SK-N-SH (cell line): ENCODE measurements at regions not wholly inside any gene's neighbourhood (a gene's known extent, or its start where the extent isn't known, plus 50 kb on each side); places are given as distances from the start of the nearest gene placed in this dataset.

ENCODE experiments used
- CTCF ChIA-PET: fragments of 300-600, 350-600 bp; formaldehyde crosslinking; extraction: SDS; loops from one replicate; lab custom pipeline; 2021; lab: Yijun Ruan, JAX
- POLR2A ChIA-PET: fragments of 350-600 bp; sonication (Branson Sonifier 250); formaldehyde crosslinking; extraction: SDS; loops from one replicate; lab custom pipeline; 2020; ENCODE audit warnings: antibody characterized with exemption, inconsistent platforms; lab: Yijun Ruan, JAX
- DNase-seq: peaks from one replicate; pipeline ENCODE4 v3.0.0; 2012
- H2AFZ ChIP-seq: fragments of 200-600 bp; sonication (generic); 2 replicates; pipeline ENCODE4 v1.8.1; 2016; ENCODE audit warnings: antibody characterized with exemption, mild to moderate bottlenecking, low read depth
- H3F3A ChIP-seq: fragments of 200-600 bp; sonication (generic); replicated peaks from 2 replicates; pipeline ENCODE3; 2016; ENCODE audit warnings: antibody characterized with exemption, mild to moderate bottlenecking; ENCODE audit not compliant: insufficient read depth
- H3K27ac ChIP-seq, 2 experiments: fragments of 200-500 bp in 1 of 2; fragments of 200-600 bp in 1 of 2; sonication (Bioruptor generic) in 1 of 2; sonication (generic), shearing (Covaris generic) in 1 of 2; 2 replicates each; pipeline versions ENCODE4 v1.5.1 to v1.6.1; 2014 to 2016; ENCODE audit warnings: low read depth in 2 of 2, inconsistent platforms in 1 of 2, low read length in 1 of 2, mild to moderate bottlenecking in 1 of 2, mixed read lengths in 1 of 2
- H3K27me3 ChIP-seq: fragments of 200-600 bp; sonication (generic), shearing (Covaris generic); 2 replicates; pipeline ENCODE4 v1.6.1; 2016; ENCODE audit warnings: mixed run types; ENCODE audit not compliant: insufficient read depth
- H3K36me3 ChIP-seq, 2 experiments: fragments of 200-500 bp in 1 of 2; fragments of 200-600 bp in 1 of 2; sonication (Bioruptor generic) in 1 of 2; sonication (generic) in 1 of 2; replicated peaks in 1 of 2; 2 replicates each; pipeline versions ENCODE3 to v1.5.1; 2014 to 2016; ENCODE audit warnings: low read length in 1 of 2, mild to moderate bottlenecking in 1 of 2; ENCODE audit not compliant: insufficient read depth in 2 of 2, control insufficient read depth in 1 of 2
- H3K4me1 ChIP-seq, 2 experiments: fragments of 200-500 bp in 1 of 2; fragments of 200-600 bp in 1 of 2; sonication (Bioruptor generic) in 1 of 2; sonication (generic), shearing (Covaris generic) in 1 of 2; 2 replicates each; pipeline versions ENCODE4 v1.5.1 to v1.6.1; 2014 to 2016; ENCODE audit warnings: low read depth in 1 of 2, low read length in 1 of 2, mixed run types in 1 of 2; ENCODE audit not compliant: insufficient read depth in 2 of 2, control insufficient read depth in 1 of 2
- H3K4me2 ChIP-seq: fragments of 200-600 bp; sonication (generic), shearing (Covaris generic); 2 replicates; pipeline ENCODE4 v1.6.1; 2017; ENCODE audit warnings: mixed run types
- H3K4me3 ChIP-seq, 2 experiments: fragments of 200-500 bp in 1 of 2; fragments of 200-600 bp in 1 of 2; sonication (Bioruptor generic) in 1 of 2; sonication (generic), shearing (Covaris generic) in 1 of 2; 2 replicates each; pipeline versions ENCODE4 v1.5.1 to v1.8.1; 2014 to 2016; ENCODE audit warnings: low read depth in 2 of 2, inconsistent platforms in 1 of 2, low read length in 1 of 2, mild to moderate bottlenecking in 1 of 2, mixed read lengths in 1 of 2, moderate library complexity in 1 of 2
- H3K79me2 ChIP-seq: fragments of 200-600 bp; sonication (generic); 2 replicates; pipeline ENCODE4 v1.8.1; 2017; ENCODE audit warnings: mild to moderate bottlenecking; ENCODE audit not compliant: insufficient read depth
- H3K9ac ChIP-seq: fragments of 200-600 bp; sonication (generic); 2 replicates; pipeline ENCODE4 v1.6.1; 2017; ENCODE audit warnings: mixed run types
- H3K9me2 ChIP-seq: fragments of 200-600 bp; sonication (generic); 2 replicates; pipeline ENCODE4 v1.6.1; 2017; ENCODE audit warnings: mixed run types
- H3K9me3 ChIP-seq: fragments of 200-600 bp; sonication (generic); 2 replicates; pipeline ENCODE4 v1.6.1; 2017; ENCODE audit warnings: mixed run types, mild to moderate bottlenecking, moderate library complexity
- H4K20me1 ChIP-seq: fragments of 200-600 bp; sonication (generic); 2 replicates; pipeline ENCODE4 v1.6.1; 2017; ENCODE audit warnings: mild to moderate bottlenecking, mixed run types; ENCODE audit not compliant: insufficient read depth
- CHD2 ChIP-seq: fragments of 150-350 bp; IDR thresholded peaks from 2 replicates; pipeline ENCODE4 v1.6.1; 2018; ENCODE audit warnings: low read length; ENCODE audit not compliant: partially characterized antibody
- ELF1 ChIP-seq: IDR thresholded peaks from 2 replicates; pipeline ENCODE4 v1.4.0; 2012
- FOXM1 ChIP-seq: IDR thresholded peaks from 2 replicates; pipeline ENCODE4 v1.4.0; 2012; ENCODE audit warnings: low read depth, mild to moderate bottlenecking
- GABPA ChIP-seq: IDR thresholded peaks from 2 replicates; pipeline ENCODE4 v1.4.0; 2012; ENCODE audit warnings: low read depth, mild to moderate bottlenecking
- GATA2 ChIP-seq: sonication (generic); formaldehyde crosslinking; IDR thresholded peaks from 2 replicates; pipeline ENCODE4 v1.5.0; 2020; ENCODE audit warnings: mild to moderate bottlenecking, missing genetic modification reagents
- JUND ChIP-seq: IDR thresholded peaks from 2 replicates; pipeline ENCODE4 v1.4.0; 2012
- MEF2A ChIP-seq: IDR thresholded peaks from 2 replicates; pipeline ENCODE4 v1.4.0; 2012; ENCODE audit warnings: low read depth, borderline replicate concordance
- MXI1 ChIP-seq: IDR thresholded peaks from 2 replicates; pipeline ENCODE4 v1.6.1; 2012; ENCODE audit warnings: mild to moderate bottlenecking, low read depth, low read length, improper control_type of control experiment
- RAD21 ChIP-seq: IDR thresholded peaks from 2 replicates; pipeline ENCODE4 v1.6.1; 2012; ENCODE audit warnings: mild to moderate bottlenecking, low read length
- RCOR1 ChIP-seq: fragments of 150-350 bp; IDR thresholded peaks from 2 replicates; pipeline ENCODE4 v1.6.1; 2017; ENCODE audit warnings: antibody characterized with exemption, low read length
- RFX5 ChIP-seq: IDR thresholded peaks from 2 replicates; pipeline ENCODE4 v1.6.1; 2012; ENCODE audit warnings: mild to moderate bottlenecking, improper control_type of control experiment, low read length
- RXRA ChIP-seq: IDR thresholded peaks from 2 replicates; pipeline ENCODE4 v1.4.0; 2012; ENCODE audit warnings: low read depth, mild to moderate bottlenecking, borderline replicate concordance
- SIN3A ChIP-seq: IDR thresholded peaks from 2 replicates; pipeline ENCODE4 v1.6.1; 2012; ENCODE audit warnings: low read depth, mild to moderate bottlenecking, low read length, moderate library complexity, borderline replicate concordance
- TAF1 ChIP-seq: IDR thresholded peaks from 2 replicates; pipeline ENCODE4 v1.6.1; 2012; ENCODE audit warnings: low read depth, mild to moderate bottlenecking, low read length, moderate library complexity, borderline replicate concordance
- TCF12 ChIP-seq: IDR thresholded peaks from 2 replicates; pipeline ENCODE4 v1.4.0; 2012
- TEAD4 ChIP-seq: IDR thresholded peaks from 2 replicates; pipeline ENCODE4 v1.4.0; 2012; ENCODE audit warnings: mild to moderate bottlenecking, borderline replicate concordance; ENCODE audit not compliant: insufficient read depth
- WGBS: methylation state at CpG from one replicate; pipeline ENCODE4 v1.1.6; 2017; ENCODE audit warnings: low lambda C conversion rate; 5-methylcytosine and 5-hydroxymethylcytosine counted together
- TF ChIP-seq, protein P1 (sequence below): IDR thresholded peaks from 2 replicates; pipeline ENCODE4 v1.4.0; 2012; ENCODE audit warnings: low read depth, borderline replicate concordance
- TF ChIP-seq, protein P2 (sequence below): fragments of 150-350 bp; IDR thresholded peaks from 2 replicates; pipeline ENCODE4 v1.6.1; 2017; ENCODE audit warnings: antibody characterized with exemption, low read length, low read depth, borderline replicate concordance
- TF ChIP-seq, protein P3 (sequence below): fragments of 200-600 bp; sonication (generic); IDR thresholded peaks from 2 replicates; pipeline ENCODE4 v1.6.1; 2017; ENCODE audit warnings: antibody characterized with exemption, mild to moderate bottlenecking, moderate library complexity
- TF ChIP-seq, protein P4 (sequence below): fragments of 150-350 bp; IDR thresholded peaks from 2 replicates; pipeline ENCODE4 v1.6.1; 2016; ENCODE audit warnings: mild to moderate bottlenecking, low read depth, low read length
- TF ChIP-seq, protein P5 (sequence below): IDR thresholded peaks from 2 replicates; pipeline ENCODE4 v1.4.0; 2012; ENCODE audit warnings: low read depth, borderline replicate concordance

DNA sequence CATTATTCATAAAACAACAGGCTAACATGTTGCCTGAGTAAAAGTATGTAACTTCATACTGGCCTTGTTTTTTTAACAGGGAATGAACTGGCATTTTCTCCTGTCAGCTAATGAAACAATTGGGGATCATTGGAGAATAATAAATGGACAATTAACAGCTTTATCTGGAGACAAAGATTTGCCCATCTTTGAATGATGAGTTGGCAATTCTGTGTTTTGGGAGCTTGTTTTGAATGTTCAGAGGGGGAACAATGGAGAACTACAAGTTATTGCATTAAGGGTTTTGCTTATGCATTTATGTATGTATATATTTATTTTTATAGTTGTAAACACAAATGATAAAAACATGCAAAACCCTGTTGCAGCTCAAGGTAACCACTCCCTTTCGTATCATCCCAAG lies 150.3 kb downstream of the CBLN4 start (continued):
- TF ChIP-seq RAD21: no peak

DNA sequence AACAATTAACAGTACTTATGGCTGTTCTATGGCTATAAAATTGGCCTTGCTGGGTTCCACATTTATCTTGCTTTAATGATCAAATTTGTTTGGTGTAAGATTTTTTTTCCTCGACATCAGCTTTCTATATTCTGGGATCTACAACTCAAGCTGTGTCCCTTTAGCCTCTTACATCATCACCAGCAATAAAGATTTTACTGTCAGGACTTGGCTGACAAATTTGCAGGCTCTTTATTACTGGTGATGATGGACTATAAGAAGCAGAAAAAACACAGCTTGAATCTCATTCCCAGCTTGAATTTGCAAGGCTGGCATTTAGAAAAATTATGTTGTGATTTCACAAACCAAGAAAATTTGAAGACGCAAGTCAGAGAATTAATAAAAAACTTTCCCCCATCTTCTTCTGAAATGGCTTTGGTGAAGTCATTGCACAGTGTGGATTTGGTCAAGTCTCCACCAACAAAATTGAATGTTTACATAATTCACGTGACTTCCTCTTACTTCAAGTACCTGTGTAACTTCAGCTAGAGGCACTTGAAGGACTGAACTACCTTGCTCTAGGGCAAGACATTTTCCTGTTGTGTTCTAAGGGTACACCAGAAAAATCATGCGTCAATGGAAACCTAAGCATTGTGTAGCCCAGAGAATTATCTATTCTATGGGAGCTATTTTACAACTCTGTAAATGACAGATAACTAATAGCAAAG lies 175.0 kb downstream of the CBLN4 start:
- H3K36me3 ChIP-seq: no peaks in the 10 kb centered on the region
- no peak overlapping the region for H3K4me3 ChIP-seq
- H3K27me3 ChIP-seq: no peaks in the 10 kb centered on the region
- POLR2A ChIA-PET: interaction anchor here (0.6 kb wide), 1 partner anchor 165 kb away, joined by 4 read pairs; no protein-coding TSS in a partner anchor
- no peak overlapping the region for H3K4me2 ChIP-seq
- no peaks in the 10 kb centered on the region for H3K79me2 ChIP-seq
- TF ChIP-seq FOXM1 (no peak), MXI1 (no peak), GABPA (no peak), RCOR1 (no peak), GATA2 (CRISPR knock-in tag) (no peak), JUND (no peak), RFX5 (no peak), TEAD4 (no peak), TAF1 (no peak)
- TF ChIP-seq, protein P1, sequence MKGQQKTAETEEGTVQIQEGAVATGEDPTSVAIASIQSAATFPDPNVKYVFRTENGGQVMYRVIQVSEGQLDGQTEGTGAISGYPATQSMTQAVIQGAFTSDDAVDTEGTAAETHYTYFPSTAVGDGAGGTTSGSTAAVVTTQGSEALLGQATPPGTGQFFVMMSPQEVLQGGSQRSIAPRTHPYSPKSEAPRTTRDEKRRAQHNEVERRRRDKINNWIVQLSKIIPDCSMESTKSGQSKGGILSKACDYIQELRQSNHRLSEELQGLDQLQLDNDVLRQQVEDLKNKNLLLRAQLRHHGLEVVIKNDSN: no peak
- TF ChIP-seq, protein P2, sequence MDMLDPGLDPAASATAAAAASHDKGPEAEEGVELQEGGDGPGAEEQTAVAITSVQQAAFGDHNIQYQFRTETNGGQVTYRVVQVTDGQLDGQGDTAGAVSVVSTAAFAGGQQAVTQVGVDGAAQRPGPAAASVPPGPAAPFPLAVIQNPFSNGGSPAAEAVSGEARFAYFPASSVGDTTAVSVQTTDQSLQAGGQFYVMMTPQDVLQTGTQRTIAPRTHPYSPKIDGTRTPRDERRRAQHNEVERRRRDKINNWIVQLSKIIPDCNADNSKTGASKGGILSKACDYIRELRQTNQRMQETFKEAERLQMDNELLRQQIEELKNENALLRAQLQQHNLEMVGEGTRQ: no peak
- TF ChIP-seq, all 33 proteins: peak for 0
- Histone ChIP-seq H4K20me1 (no peaks in the 10 kb centered on the region), H3F3A (no peaks in the 10 kb centered on the region), H3K9me2 (no peaks in the 10 kb centered on the region), H3K4me1 (no peaks in the 10 kb centered on the region), H3K9me3 (no peaks in the 10 kb centered on the region), H2AFZ (no peak overlapping the region), H3K27ac (no peak overlapping the region), H3K9ac (no peak overlapping the region)
- CTCF ChIA-PET: interaction anchor here (0.6 kb wide), 1 partner anchor 172 kb away, joined by 4 read pairs; no protein-coding TSS in a partner anchor
- no peak for DNase-seq
- 35% methylated on average over 4 of the region's 4 CpGs for WGBS

DNA sequence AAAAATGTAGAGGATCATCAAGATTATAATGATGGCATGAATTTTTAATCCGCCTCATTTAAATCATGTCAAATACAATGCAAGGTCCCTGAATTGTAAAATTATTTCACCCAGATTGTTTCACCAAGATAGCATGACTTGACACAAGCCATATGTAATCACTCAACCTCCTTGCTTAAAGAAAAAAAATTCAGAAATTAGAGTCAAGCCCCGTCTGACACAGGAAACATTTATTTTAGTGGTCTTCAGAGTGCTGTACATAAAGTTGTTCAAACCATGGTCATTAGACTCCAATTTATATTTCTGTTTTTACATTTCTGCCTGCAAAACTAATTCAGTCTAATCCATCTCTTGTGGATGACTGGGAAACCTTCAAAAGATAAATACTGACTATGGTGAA lies 200.2 kb downstream of the CBLN4 start:
- Histone ChIP-seq H3K27ac (no peak overlapping the region), H2AFZ (no peak overlapping the region), H3K4me3 (no peak overlapping the region), H3K4me1 (no peaks in the 10 kb centered on the region), H3K4me2 (no peak overlapping the region), H3K79me2 (no peaks in the 10 kb centered on the region), H3K27me3 (no peaks in the 10 kb centered on the region), H4K20me1 (no peaks in the 10 kb centered on the region), H3K9me3 (no peaks in the 10 kb centered on the region), H3K36me3 (no peaks in the 10 kb centered on the region), H3F3A (no peaks in the 10 kb centered on the region), H3K9me2 (no peaks in the 10 kb centered on the region), H3K9ac (no peak overlapping the region)
- ChIA-PET POLR2A (no interaction called here), CTCF (no interaction called here)
- WGBS: 30% methylated on average over 2 of the region's 2 CpGs
- DNase-seq: no peak
- TF ChIP-seq CHD2: no peak
- no peak for TF ChIP-seq SIN3A
- no peak for TF ChIP-seq RXRA
- TF ChIP-seq TAF1: no peak
- TF ChIP-seq, protein P3, sequence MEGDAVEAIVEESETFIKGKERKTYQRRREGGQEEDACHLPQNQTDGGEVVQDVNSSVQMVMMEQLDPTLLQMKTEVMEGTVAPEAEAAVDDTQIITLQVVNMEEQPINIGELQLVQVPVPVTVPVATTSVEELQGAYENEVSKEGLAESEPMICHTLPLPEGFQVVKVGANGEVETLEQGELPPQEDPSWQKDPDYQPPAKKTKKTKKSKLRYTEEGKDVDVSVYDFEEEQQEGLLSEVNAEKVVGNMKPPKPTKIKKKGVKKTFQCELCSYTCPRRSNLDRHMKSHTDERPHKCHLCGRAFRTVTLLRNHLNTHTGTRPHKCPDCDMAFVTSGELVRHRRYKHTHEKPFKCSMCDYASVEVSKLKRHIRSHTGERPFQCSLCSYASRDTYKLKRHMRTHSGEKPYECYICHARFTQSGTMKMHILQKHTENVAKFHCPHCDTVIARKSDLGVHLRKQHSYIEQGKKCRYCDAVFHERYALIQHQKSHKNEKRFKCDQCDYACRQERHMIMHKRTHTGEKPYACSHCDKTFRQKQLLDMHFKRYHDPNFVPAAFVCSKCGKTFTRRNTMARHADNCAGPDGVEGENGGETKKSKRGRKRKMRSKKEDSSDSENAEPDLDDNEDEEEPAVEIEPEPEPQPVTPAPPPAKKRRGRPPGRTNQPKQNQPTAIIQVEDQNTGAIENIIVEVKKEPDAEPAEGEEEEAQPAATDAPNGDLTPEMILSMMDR: no peak
- TF ChIP-seq MEF2A: no peak
- no peak for TF ChIP-seq TEAD4
- TF ChIP-seq, protein P4, sequence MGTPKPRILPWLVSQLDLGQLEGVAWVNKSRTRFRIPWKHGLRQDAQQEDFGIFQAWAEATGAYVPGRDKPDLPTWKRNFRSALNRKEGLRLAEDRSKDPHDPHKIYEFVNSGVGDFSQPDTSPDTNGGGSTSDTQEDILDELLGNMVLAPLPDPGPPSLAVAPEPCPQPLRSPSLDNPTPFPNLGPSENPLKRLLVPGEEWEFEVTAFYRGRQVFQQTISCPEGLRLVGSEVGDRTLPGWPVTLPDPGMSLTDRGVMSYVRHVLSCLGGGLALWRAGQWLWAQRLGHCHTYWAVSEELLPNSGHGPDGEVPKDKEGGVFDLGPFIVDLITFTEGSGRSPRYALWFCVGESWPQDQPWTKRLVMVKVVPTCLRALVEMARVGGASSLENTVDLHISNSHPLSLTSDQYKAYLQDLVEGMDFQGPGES: no peak
- no peak for TF ChIP-seq MXI1
- TF ChIP-seq, protein P5, sequence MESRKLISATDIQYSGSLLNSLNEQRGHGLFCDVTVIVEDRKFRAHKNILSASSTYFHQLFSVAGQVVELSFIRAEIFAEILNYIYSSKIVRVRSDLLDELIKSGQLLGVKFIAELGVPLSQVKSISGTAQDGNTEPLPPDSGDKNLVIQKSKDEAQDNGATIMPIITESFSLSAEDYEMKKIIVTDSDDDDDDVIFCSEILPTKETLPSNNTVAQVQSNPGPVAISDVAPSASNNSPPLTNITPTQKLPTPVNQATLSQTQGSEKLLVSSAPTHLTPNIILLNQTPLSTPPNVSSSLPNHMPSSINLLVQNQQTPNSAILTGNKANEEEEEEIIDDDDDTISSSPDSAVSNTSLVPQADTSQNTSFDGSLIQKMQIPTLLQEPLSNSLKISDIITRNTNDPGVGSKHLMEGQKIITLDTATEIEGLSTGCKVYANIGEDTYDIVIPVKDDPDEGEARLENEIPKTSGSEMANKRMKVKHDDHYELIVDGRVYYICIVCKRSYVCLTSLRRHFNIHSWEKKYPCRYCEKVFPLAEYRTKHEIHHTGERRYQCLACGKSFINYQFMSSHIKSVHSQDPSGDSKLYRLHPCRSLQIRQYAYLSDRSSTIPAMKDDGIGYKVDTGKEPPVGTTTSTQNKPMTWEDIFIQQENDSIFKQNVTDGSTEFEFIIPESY: no peak
- no peak for TF ChIP-seq ELF1
- no peak for TF ChIP-seq TCF12
